GM12878 (cell line): ENCODE measurements at regions not wholly inside any gene's neighbourhood (a gene's known extent, or its start where the extent isn't known, plus 50 kb on each side); places are given as distances from the start of the nearest gene placed in this dataset.

Experiments
- CHD2 ChIP-seq: IDR thresholded peaks from 2 replicates; pipeline ENCODE4 v1.6.1; 2011; ENCODE audit warnings: low read depth, low read length, improper control_type of control experiment, borderline replicate concordance
- CTCF ChIP-seq, 3 experiments: IDR thresholded peaks in 2 of 3; conservative IDR thresholded peaks in 1 of 3; 2 replicates each; pipeline ENCODE4 v1.5.1; 2011; ENCODE audit warnings: low read depth in 3 of 3, low read length in 3 of 3, mild to moderate bottlenecking in 3 of 3, control low read depth in 2 of 3, moderate library complexity in 2 of 3, inconsistent platforms in 1 of 3, mixed read lengths in 1 of 3; ENCODE audit not compliant: control insufficient read depth in 2 of 3, insufficient read depth in 1 of 3; ENCODE audit errors: extremely low read depth in 1 of 3
- EZH2 ChIP-seq: IDR thresholded peaks from 2 replicates; pipeline ENCODE4 v1.6.1; 2012; ENCODE audit warnings: low read depth, mild to moderate bottlenecking, control low read depth, inconsistent platforms, low read length, borderline replicate concordance; ENCODE audit not compliant: control insufficient read depth
- JUND ChIP-seq: IDR thresholded peaks from 2 replicates; pipeline ENCODE4 v1.6.1; 2012; ENCODE audit warnings: low read depth, mild to moderate bottlenecking, low read length, improper control_type of control experiment, moderate library complexity
- POLR2A ChIP-seq: IDR thresholded peaks from 2 replicates; pipeline ENCODE4 v1.6.1; 2011; ENCODE audit warnings: low read depth, mild to moderate bottlenecking, low read length

GRCh38 chr22:22094921-22095320, 112.3 kb upstream of the TOP3B start:
- no peak for TF ChIP-seq JUND
- TF ChIP-seq EZH2: no peak
- TF ChIP-seq CTCF (IDR thresholded peaks at IDR 0.05 in 2 of 3, conservative IDR thresholded peaks at IDR 0.05 in 1 of 3; ENCODE audit: control insufficient read depth in 2 of 3, extremely low read depth in 1 of 3, insufficient read depth in 1 of 3, low read depth in 3 of 3, low read length in 3 of 3): no peak
- TF ChIP-seq POLR2A: no peak
- no peak for TF ChIP-seq CHD2
